GM12873 (cell line): ENCODE measurements at regions not wholly inside any gene's neighbourhood (a gene's known extent, or its start where the extent isn't known, plus 50 kb on each side); places are given as distances from the start of the nearest gene placed in this dataset.

ENCODE experiments used
- TF ChIP-seq, protein P1 (sequence below): IDR thresholded peaks from 2 replicates; pipeline ENCODE4 v1.5.1; 2012; ENCODE audit warnings: low read depth, mild to moderate bottlenecking, moderate library complexity, low read length, control low read depth; ENCODE audit not compliant: insufficient read depth; ENCODE audit errors: missing control alignments

DNA sequence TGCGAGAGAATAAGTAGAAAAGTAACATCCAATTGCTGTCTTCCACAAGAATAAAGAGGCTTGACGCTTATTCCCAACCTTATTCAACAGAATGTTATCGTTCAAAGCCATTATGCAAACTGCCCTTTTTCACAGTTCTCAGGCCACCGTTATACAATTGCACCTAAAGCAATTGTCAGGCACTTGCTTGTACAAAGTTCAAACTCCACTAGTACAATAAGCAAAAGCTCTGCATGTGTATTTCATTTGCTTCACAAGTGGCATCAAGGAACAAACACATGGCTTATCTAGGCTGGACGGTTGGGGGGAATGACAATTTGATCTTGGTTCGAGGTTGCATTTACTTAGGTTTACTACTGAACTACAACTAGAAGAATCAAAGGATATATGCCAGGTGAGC lies 815.6 kb downstream of the EFNB2 start:
- TF ChIP-seq, protein P1, sequence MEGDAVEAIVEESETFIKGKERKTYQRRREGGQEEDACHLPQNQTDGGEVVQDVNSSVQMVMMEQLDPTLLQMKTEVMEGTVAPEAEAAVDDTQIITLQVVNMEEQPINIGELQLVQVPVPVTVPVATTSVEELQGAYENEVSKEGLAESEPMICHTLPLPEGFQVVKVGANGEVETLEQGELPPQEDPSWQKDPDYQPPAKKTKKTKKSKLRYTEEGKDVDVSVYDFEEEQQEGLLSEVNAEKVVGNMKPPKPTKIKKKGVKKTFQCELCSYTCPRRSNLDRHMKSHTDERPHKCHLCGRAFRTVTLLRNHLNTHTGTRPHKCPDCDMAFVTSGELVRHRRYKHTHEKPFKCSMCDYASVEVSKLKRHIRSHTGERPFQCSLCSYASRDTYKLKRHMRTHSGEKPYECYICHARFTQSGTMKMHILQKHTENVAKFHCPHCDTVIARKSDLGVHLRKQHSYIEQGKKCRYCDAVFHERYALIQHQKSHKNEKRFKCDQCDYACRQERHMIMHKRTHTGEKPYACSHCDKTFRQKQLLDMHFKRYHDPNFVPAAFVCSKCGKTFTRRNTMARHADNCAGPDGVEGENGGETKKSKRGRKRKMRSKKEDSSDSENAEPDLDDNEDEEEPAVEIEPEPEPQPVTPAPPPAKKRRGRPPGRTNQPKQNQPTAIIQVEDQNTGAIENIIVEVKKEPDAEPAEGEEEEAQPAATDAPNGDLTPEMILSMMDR: no peak

DNA sequence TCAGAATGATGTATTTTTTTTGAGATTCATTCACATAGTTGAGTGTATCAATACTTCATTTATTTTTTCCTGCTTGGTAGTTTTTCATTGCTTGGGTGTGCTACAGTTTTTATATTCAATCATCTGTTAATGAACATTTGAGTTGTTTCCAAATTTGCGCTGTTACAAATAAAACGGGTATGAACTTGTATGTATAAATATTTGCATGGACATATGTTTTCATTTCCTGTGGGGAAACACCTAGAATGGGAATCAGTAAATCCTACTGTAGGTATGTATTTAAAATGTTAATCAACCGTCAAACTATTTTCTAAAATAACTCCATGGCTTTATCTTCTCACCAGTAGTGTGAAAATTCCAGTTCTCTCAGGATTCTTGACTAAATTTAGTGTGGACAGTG lies 826.3 kb downstream of the EFNB2 start:
- TF ChIP-seq, protein P1: no peak

DNA sequence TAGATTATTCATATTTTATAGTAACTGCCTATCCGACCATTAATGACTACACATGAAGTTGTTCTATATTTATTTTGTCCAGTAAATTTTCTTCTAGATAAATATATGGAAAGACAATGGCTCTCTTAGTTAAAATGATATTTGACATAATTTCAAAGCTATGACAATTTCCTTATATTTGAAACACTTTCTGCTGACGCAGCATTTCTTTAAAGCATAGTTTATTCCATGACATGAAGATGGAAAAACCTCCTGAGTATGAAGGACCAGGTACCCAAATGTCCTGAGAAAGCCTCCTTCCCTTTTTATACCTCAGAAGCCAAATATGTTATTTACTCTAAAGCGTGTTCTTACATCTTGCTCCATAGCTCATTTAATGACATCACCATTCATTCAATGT lies 831.6 kb downstream of the EFNB2 start:
- TF ChIP-seq, protein P1: no peak

DNA sequence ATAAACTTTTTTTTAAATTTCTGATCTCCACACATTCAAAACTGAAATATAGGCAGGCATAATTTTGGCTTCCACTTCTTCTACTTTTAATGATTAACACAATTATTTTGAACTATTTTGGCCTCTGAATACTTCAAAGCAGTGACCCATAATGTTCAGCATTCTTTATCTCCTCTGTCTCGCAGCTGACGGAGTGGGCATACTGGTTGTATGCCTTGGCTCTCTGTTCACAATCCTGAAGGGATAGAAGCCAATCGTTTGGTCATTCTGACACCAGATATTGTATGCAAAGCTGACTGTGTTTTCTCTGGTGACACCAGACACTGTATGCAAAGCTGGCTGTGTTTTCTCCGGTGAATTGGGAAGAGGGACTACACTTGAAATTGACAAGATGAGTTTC lies 833.0 kb downstream of the EFNB2 start:
- TF ChIP-seq, protein P1: no peak

DNA sequence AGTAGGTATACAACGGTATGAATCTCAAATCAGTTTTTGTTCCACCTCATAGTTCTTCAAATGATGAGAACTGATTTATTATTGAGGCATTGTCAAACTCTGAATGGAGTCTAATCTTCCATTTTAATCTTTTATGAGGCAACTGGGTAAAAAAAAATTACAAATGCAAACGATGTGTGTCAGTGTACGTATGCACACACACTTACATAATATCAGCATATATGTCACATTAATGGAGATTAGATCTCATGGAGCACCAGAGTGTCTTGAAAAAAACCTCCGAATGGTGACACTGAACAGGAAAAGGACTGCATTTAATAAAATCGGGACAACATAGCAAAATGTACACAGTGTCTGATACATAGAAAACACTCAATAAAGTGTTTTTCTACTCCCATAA lies 842.7 kb downstream of the EFNB2 start:
- TF ChIP-seq, protein P1: no peak

DNA sequence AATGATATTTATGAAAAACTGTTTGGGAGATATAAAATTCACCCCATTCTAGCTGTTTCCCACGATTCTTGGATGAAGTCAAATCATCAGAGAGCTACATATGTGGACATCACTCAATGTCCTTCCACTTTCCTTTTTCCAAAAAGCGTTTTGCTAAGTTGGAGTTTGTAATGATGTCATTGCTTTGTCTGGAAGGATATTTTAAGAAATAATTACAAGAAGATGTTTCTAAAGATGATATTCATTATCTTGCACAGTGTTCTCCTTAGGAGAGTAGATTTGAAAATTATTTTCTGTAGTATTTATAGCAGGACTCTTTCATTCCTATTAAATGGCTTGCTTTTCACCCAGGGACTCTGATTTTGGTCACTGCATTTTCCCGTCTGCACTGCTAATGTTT lies 851.2 kb downstream of the EFNB2 start:
- TF ChIP-seq, protein P1: no peak

DNA sequence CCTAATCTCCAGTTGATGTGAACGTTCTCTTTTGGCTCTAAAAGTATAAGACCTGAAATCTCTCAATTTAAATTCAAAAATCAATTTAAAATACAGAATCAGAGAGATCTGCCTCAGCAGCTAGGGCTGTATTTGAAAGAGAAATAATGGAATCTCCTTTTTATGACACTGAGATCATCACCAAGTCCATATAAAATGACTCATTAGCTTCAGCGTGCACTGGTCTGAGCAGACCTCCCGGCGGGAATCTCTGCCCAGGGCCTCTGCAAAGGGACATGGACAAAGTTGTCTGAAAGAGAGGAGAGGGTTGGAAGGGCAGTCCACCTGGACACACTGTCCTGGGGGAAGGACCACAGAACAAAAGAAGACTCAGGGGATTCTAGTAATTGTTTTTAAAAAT lies 855.6 kb downstream of the EFNB2 start:
- TF ChIP-seq, protein P1: no peak
